Tibial nerve (tissue), 4 donors: ENCODE measurements at regions not wholly inside any gene's neighbourhood (a gene's known extent, or its start where the extent isn't known, plus 50 kb on each side); places are given as distances from the start of the nearest gene placed in this dataset.

ENCODE experiments used
- DNase-seq, 2 donors: peaks; one replicate each; pipeline ENCODE4 v3.0.0-alpha.2; 2019; ENCODE audit warnings: low spot score in 2 of 2
- H3K27ac ChIP-seq, 4 donors: fragments of 200-600 bp; sonication (generic) in 3 of 4; one replicate each; pipeline ENCODE4 v1.5.1; 2017 to 2019; ENCODE audit warnings: mild to moderate bottlenecking in 1 of 4
- H3K27me3 ChIP-seq, 2 donors: fragments of 200-600 bp; sonication (generic) in 1 of 2; one replicate each; pipeline versions ENCODE4 v1.5.1 to v1.6.0; 2017 to 2019
- H3K36me3 ChIP-seq, 3 donors: fragments of 200-600 bp; sonication (generic); one replicate each; pipeline ENCODE4 v1.5.1; 2018 to 2019
- H3K4me1 ChIP-seq, 4 donors: fragments of 200-600 bp; sonication (generic) in 3 of 4; one replicate each; pipeline ENCODE4 v1.5.1; 2017 to 2019
- H3K4me3 ChIP-seq, 4 donors: fragments of 200-600 bp; sonication (generic) in 3 of 4; one replicate each; pipeline ENCODE4 v1.5.1; 2017 to 2019; ENCODE audit warnings: mild to moderate bottlenecking in 1 of 4, moderate library complexity in 1 of 4
- H3K9me3 ChIP-seq, 4 donors: fragments of 200-600 bp; sonication (generic) in 3 of 4; one replicate each; pipeline ENCODE4 v1.5.1; 2017 to 2019
- EP300 ChIP-seq, 2 donors: sonication (generic); formaldehyde crosslinking; IDR thresholded peaks; one replicate each; pipeline ENCODE4 v1.6.1; 2017; ENCODE audit warnings: antibody characterized with exemption in 2 of 2, mild to moderate bottlenecking in 1 of 2
- POLR2A ChIP-seq, 2 donors: fragments of 450-650 bp; IDR thresholded peaks; one replicate each; pipeline ENCODE4 v1.6.1; 2017; ENCODE audit warnings: antibody characterized with exemption in 2 of 2, mild to moderate bottlenecking in 2 of 2, moderate library complexity in 2 of 2
- WGBS, 2 donors: methylation state at CpG; one replicate each; pipeline ENCODE4 v1.1.5; 2018; 5-methylcytosine and 5-hydroxymethylcytosine counted together
- TF ChIP-seq, protein P1 (sequence below), 5 experiments: fragments of 200-600 bp in 3 of 5; fragments of 450-650 bp in 2 of 5; sonication (generic) in 3 of 5; IDR thresholded peaks; one replicate each; pipeline ENCODE4 v1.5.1; 2016 to 2019; ENCODE audit warnings: antibody characterized with exemption in 5 of 5, mild to moderate bottlenecking in 3 of 5, moderate library complexity in 2 of 5

DNA sequence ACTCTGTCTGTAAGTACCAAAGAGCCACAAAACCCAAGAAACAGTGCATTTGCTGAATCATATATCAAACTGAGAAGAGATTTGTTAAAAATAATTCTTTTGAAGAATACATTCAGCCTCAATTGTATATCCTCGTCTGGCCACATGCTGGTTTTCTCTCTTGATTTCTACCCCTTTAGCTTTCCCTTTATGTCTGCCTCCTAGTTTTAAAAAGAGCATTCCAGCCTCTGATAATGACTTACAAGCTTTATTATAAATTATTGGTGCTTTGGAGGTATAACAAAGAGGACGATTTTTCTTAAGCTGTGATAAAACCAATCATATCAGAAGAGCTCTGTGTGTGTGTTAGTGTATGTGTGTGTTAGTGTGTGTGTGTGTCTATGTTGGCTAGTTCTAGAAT lies 70.4 kb upstream of the ROBO2 start:
- DNase-seq = no peak
- Histone ChIP-seq H3K4me1 (no peaks in the 10 kb centered on the region), H3K4me3 (no peak overlapping the region), H3K9me3 (no peaks in the 10 kb centered on the region), H3K27ac (no peak overlapping the region), H3K27me3 (no peaks in the 10 kb centered on the region), H3K36me3 (no peaks in the 10 kb centered on the region)
- no peak for TF ChIP-seq POLR2A (IDR thresholded peaks at IDR 0.05)
- no peak for TF ChIP-seq EP300 (IDR thresholded peaks at IDR 0.05)
- TF ChIP-seq, protein P1, sequence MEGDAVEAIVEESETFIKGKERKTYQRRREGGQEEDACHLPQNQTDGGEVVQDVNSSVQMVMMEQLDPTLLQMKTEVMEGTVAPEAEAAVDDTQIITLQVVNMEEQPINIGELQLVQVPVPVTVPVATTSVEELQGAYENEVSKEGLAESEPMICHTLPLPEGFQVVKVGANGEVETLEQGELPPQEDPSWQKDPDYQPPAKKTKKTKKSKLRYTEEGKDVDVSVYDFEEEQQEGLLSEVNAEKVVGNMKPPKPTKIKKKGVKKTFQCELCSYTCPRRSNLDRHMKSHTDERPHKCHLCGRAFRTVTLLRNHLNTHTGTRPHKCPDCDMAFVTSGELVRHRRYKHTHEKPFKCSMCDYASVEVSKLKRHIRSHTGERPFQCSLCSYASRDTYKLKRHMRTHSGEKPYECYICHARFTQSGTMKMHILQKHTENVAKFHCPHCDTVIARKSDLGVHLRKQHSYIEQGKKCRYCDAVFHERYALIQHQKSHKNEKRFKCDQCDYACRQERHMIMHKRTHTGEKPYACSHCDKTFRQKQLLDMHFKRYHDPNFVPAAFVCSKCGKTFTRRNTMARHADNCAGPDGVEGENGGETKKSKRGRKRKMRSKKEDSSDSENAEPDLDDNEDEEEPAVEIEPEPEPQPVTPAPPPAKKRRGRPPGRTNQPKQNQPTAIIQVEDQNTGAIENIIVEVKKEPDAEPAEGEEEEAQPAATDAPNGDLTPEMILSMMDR (IDR thresholded peaks at IDR 0.05) = no peak
- WGBS, 2 donors = 35 to 45% methylated on average over 2 of the region's 2 CpGs

DNA sequence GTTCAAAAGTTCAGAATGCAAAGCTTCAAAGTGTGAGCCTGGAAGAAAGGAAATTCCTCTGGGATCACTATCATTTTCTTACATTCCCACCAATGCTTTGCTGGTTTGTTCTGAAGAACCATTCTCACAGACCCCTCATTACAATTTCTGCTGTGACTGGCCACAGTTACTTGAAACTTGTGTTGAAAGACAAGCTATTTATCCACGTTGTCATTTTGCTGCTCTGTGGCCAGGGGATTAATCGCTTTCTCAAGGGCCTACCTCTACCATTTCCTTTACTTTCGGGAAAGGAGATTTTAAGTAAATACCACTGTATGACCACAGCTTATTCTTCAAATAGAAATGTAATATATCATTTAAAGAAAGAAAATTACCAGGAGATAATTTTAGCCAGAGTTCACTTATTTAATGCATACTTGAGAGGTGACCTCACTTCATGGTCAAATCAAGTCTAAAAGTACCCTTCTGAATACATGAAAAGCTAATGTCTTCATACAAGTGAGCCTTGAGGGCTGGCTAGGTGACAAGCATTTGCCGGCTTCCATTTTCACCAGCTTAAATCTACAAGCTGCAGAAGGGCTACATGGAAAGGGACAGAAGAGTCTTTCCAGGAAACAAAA lies 69.8 kb upstream of the ROBO2 start:
- no peak for DNase-seq
- 67 to 73% methylated on average over 4 of the region's 4 CpGs for WGBS, 2 donors
- no peaks in the 10 kb centered on the region for H3K4me1 ChIP-seq
- TF ChIP-seq, protein P1 (IDR thresholded peaks at IDR 0.05) = no peak
- TF ChIP-seq POLR2A (IDR thresholded peaks at IDR 0.05) = no peak
- TF ChIP-seq EP300 (IDR thresholded peaks at IDR 0.05) = no peak
- H3K27ac ChIP-seq = no peak overlapping the region
- H3K36me3 ChIP-seq = no peaks in the 10 kb centered on the region
- no peaks in the 10 kb centered on the region for H3K27me3 ChIP-seq
- H3K9me3 ChIP-seq = no peaks in the 10 kb centered on the region
- H3K4me3 ChIP-seq = no peak overlapping the region

DNA sequence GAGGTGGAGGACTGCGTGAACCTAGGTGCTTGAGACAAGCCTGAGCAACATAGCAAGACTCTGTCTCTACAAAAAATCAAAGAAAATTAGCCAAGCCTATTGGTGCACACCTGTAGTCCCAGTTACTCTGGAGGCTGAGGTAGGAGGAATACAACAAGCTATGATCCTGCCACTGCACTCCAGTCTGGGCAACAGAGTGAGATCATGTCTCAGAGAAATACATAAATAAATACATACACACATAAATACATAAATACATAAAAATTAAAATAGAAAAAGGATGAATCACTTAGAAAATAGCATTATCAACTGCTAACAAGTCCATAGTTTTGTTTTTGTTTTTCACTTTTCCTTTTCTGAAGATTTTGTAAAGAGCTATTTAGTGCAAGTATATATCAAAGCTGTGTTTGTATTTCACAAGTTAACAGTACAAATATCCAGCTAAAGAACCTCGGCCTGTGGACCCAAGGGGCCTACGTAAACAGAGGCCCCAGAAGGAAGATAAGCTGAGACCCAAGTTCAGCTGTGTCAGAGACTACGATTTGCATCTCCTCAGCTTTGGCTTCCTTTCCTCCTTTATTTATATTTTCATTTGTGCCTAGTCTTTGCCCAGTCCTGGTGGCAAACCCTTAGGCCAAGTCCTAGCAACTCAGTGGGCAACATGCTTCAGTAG lies 67.1 kb upstream of the ROBO2 start:
- TF ChIP-seq POLR2A (IDR thresholded peaks at IDR 0.05) (no peak), EP300 (IDR thresholded peaks at IDR 0.05) (no peak)
- TF ChIP-seq, protein P1 (IDR thresholded peaks at IDR 0.05) = no peak
- H3K9me3 ChIP-seq = no peaks in the 10 kb centered on the region
- no peak for DNase-seq
- no peaks in the 10 kb centered on the region for H3K4me1 ChIP-seq
- 56 to 58% methylated on average over 4 of the region's 4 CpGs for WGBS, 2 donors
- no peaks in the 10 kb centered on the region for H3K36me3 ChIP-seq
- no peaks in the 10 kb centered on the region for H3K27me3 ChIP-seq
- H3K4me3 ChIP-seq = no peak overlapping the region
- H3K27ac ChIP-seq = no peak overlapping the region

DNA sequence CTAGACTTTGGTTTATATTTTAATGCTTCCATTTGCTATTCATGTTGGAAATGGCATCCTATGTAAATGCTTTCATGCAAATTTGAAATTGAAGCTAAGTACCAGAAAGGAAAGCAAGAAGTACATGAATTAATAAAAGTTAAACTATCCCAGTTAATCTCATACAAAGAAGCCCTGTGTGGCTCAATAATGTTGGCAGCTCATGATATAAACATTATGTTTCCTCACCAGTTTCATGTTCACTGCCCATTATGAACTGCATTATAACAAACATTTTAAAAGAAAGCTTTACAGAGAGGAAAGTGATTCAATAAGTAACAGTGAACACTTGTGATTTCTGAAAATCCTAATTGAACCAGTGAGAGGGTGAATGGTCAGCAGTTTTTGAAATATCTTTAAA lies 62.9 kb upstream of the ROBO2 start:
- TF ChIP-seq POLR2A (IDR thresholded peaks at IDR 0.05) = no peak
- TF ChIP-seq, protein P1 (IDR thresholded peaks at IDR 0.05) = no peak
- no peak for TF ChIP-seq EP300 (IDR thresholded peaks at IDR 0.05)
- H3K27ac ChIP-seq = no peak overlapping the region
- H3K36me3 ChIP-seq = no peaks in the 10 kb centered on the region
- no peaks in the 10 kb centered on the region for H3K9me3 ChIP-seq
- no peak overlapping the region for H3K4me3 ChIP-seq
- DNase-seq = no peak
- no peaks in the 10 kb centered on the region for H3K27me3 ChIP-seq
- H3K4me1 ChIP-seq = no peaks in the 10 kb centered on the region

DNA sequence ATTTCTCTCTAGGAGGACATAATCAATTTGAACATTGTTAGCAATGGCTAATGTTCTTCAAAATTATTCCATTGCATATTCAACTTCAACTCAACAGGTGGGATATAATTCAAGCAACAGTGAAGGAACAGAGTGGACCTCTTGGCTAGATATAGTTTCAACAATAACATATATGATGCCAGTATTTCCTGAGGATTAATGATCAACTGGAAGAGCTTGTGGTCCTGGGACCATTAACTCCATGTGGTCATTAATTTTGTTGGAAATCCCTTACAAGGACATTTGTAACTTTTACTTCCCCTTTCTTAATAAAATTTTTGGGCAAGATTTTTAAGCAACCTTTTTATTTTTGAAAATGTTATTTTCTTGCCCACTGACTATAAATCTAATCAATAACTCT lies 54.3 kb upstream of the ROBO2 start:
- H3K27ac ChIP-seq = no peak overlapping the region
- no peaks in the 10 kb centered on the region for H3K9me3 ChIP-seq
- no peak for TF ChIP-seq POLR2A (IDR thresholded peaks at IDR 0.05)
- no peak for TF ChIP-seq EP300 (IDR thresholded peaks at IDR 0.05)
- TF ChIP-seq, protein P1 (IDR thresholded peaks at IDR 0.05) = no peak
- no peaks in the 10 kb centered on the region for H3K36me3 ChIP-seq
- H3K4me3 ChIP-seq = no peak overlapping the region
- DNase-seq = no peak
- no peaks in the 10 kb centered on the region for H3K27me3 ChIP-seq
- no peaks in the 10 kb centered on the region for H3K4me1 ChIP-seq
